ENCODE measurements at regions not wholly inside any gene's neighbourhood (a gene's known extent, or its start where the extent isn't known, plus 50 kb on each side); places are given as distances from the start of the nearest gene placed in this dataset.

DNA sequence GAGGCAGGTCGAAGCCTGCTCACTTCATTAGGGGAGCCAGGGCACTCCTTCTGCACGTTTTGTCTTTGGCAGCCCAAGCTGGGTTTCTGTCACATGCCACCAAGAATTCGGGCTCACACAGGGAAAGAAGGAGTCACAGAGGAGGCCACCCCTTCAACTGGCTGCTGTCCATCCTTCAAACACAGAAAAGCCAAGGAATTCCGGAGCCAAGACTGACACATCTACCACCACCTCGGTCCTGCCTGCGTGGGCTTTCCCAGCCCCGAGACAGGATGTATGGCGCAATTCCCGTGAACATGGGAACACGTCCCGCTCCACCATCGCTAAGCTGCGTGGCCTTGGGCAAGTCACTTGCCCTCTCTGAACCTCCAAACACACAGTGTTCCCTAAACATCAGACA lies 70.4 kb downstream of the NCOR2 start (continued):
- no peak for TF ChIP-seq ZNF423 (CRISPR knock-in tag; IDR thresholded peaks at IDR 0.05)
- TF ChIP-seq, protein P1, sequence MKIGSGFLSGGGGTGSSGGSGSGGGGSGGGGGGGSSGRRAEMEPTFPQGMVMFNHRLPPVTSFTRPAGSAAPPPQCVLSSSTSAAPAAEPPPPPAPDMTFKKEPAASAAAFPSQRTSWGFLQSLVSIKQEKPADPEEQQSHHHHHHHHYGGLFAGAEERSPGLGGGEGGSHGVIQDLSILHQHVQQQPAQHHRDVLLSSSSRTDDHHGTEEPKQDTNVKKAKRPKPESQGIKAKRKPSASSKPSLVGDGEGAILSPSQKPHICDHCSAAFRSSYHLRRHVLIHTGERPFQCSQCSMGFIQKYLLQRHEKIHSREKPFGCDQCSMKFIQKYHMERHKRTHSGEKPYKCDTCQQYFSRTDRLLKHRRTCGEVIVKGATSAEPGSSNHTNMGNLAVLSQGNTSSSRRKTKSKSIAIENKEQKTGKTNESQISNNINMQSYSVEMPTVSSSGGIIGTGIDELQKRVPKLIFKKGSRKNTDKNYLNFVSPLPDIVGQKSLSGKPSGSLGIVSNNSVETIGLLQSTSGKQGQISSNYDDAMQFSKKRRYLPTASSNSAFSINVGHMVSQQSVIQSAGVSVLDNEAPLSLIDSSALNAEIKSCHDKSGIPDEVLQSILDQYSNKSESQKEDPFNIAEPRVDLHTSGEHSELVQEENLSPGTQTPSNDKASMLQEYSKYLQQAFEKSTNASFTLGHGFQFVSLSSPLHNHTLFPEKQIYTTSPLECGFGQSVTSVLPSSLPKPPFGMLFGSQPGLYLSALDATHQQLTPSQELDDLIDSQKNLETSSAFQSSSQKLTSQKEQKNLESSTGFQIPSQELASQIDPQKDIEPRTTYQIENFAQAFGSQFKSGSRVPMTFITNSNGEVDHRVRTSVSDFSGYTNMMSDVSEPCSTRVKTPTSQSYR (CRISPR knock-in tag; IDR thresholded peaks at IDR 0.05): no peak

DNA sequence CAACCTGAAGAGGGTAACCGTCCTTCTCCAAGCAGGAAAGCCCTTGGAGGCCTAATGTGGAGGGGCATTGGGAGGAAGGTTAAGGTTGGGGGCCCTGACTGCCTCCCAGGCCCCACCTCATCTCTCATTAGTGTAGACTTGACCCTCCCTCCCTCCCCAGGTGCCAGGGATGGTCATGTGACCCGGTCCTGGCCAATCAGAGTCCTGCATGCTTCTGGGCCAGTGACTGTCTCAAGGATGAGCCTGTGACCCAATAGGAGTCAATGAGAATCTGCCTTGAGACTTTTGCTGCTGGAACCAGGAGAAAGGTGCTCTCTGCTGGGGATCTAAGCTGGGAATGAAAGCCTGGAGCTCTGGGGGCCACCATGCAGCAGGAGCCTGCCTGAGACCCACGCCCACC lies 70.8 kb downstream of the NCOR2 start:
- POLR2A ChIA-PET: no interaction called here
- no peak for DNase-seq (ENCODE audit: low spot score)
- Mint-ChIP-seq H3K4me3 (no peak overlapping the region), H3K9me3 (no peaks in the 10 kb centered on the region), H3K4me1 (peaks cover 43% of the 10 kb centered on the region), H3K27me3 (ENCODE audit: low read depth) (no peaks in the 10 kb centered on the region), H3K27ac (no peak overlapping the region), H3K36me3 (peaks cover 7% of the 10 kb centered on the region; the same call in 1 of the 2 replicates)
- ATAC-seq: no peak
- CTCF ChIA-PET: no interaction called here
- TF ChIP-seq TP53 (CRISPR knock-in tag; IDR thresholded peaks at IDR 0.05): no peak
- TF ChIP-seq RELA (CRISPR knock-in tag; IDR thresholded peaks at IDR 0.05; ENCODE audit: borderline replicate concordance): no peak
- TF ChIP-seq USF2 (CRISPR knock-in tag; IDR thresholded peaks at IDR 0.05): peak; percentile 84
- TF ChIP-seq JAZF1 (CRISPR knock-in tag; IDR thresholded peaks at IDR 0.05): no peak
- TF ChIP-seq, protein P2, sequence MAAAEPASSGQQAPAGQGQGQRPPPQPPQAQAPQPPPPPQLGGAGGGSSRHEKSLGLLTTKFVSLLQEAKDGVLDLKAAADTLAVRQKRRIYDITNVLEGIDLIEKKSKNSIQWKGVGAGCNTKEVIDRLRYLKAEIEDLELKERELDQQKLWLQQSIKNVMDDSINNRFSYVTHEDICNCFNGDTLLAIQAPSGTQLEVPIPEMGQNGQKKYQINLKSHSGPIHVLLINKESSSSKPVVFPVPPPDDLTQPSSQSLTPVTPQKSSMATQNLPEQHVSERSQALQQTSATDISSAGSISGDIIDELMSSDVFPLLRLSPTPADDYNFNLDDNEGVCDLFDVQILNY (CRISPR knock-in tag; IDR thresholded peaks at IDR 0.05): no peak
- TF ChIP-seq ETV6 (CRISPR knock-in tag; IDR thresholded peaks at IDR 0.05): no peak
- no peak for TF ChIP-seq FOXP1 (CRISPR knock-in tag; IDR thresholded peaks at IDR 0.05; ENCODE audit: borderline replicate concordance)
- TF ChIP-seq ZNF396 (CRISPR knock-in tag; IDR thresholded peaks at IDR 0.05; ENCODE audit: borderline replicate concordance): no peak
- TF ChIP-seq ATF3 (CRISPR knock-in tag; conservative IDR thresholded peaks at IDR 0.05): no peak
- no peak for TF ChIP-seq GABPB1 (CRISPR knock-in tag; IDR thresholded peaks at IDR 0.05)
- TF ChIP-seq, protein P3, sequence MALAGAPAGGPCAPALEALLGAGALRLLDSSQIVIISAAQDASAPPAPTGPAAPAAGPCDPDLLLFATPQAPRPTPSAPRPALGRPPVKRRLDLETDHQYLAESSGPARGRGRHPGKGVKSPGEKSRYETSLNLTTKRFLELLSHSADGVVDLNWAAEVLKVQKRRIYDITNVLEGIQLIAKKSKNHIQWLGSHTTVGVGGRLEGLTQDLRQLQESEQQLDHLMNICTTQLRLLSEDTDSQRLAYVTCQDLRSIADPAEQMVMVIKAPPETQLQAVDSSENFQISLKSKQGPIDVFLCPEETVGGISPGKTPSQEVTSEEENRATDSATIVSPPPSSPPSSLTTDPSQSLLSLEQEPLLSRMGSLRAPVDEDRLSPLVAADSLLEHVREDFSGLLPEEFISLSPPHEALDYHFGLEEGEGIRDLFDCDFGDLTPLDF (CRISPR knock-in tag; IDR thresholded peaks at IDR 0.05): no peak
- TF ChIP-seq NFYB (CRISPR knock-in tag; conservative IDR thresholded peaks at IDR 0.05; ENCODE audit: low read depth): 0 out of 2 replicates have a peak, but pooled peaks have one; percentile 35
- TF ChIP-seq, protein P4, sequence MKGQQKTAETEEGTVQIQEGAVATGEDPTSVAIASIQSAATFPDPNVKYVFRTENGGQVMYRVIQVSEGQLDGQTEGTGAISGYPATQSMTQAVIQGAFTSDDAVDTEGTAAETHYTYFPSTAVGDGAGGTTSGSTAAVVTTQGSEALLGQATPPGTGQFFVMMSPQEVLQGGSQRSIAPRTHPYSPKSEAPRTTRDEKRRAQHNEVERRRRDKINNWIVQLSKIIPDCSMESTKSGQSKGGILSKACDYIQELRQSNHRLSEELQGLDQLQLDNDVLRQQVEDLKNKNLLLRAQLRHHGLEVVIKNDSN (CRISPR knock-in tag; IDR thresholded peaks at IDR 0.05): peak; percentile 70
- no peak for TF ChIP-seq ZNF263 (CRISPR knock-in tag; IDR thresholded peaks at IDR 0.05; ENCODE audit: low read depth)

DNA sequence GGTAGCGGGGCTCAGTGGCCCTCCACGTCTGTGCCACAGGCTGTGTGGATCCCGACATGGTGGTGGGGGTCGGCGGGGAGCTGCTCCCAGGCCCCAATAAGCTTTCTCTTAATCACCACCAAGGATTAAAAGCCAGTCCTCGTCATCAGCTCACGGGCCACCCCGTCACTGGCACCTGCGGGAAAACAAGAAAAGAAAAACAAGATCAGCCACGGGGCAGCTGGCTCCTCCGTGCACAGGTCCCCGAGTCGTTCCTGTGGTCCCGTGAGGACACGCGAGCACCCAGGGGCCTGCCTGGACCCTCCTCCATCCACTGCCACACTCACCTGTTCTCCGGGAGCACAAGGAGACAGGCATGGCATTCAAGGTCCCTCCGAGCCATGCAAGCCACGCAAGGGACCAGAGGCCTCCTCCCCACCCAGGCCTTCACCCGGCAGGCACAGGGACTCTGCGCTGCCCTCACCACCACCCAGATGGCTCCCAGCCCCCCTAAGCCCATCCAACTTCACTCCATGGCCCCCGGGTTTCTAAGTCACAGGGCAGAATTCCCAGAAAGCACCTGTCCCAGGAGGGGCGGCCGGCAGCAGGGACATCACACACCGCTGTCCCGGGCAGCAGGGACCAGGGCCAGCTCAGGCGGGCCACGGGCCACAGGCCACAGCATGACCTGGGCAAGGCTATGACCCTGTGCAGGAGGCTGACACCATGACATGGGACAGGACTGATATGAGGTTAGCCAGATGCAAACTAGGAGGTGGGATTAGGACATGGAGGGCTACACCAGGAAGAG lies 72.0 kb downstream of the NCOR2 start:
- CTCF ChIA-PET: no interaction called here
- POLR2A ChIA-PET: no interaction called here
- DNase-seq (ENCODE audit: low spot score) (no peak), ATAC-seq (no peak)
- H3K9me3 Mint-ChIP-seq: no peaks in the 10 kb centered on the region
- no peak overlapping the region for H3K27ac Mint-ChIP-seq
- H3K4me1 Mint-ChIP-seq: peaks cover 31% of the 10 kb centered on the region
- H3K27me3 Mint-ChIP-seq (ENCODE audit: low read depth): no peaks in the 10 kb centered on the region
- H3K4me3 Mint-ChIP-seq: no peak overlapping the region
- H3K36me3 Mint-ChIP-seq: peaks cover 7% of the 10 kb centered on the region; the same call in 1 of the 2 replicates
- TF ChIP-seq ZNF423 (CRISPR knock-in tag; IDR thresholded peaks at IDR 0.05) (no peak), MXD4 (CRISPR knock-in tag; IDR thresholded peaks at IDR 0.05; ENCODE audit: borderline replicate concordance) (no peak), NFATC4 (CRISPR knock-in tag; IDR thresholded peaks at IDR 0.05) (no peak), ZBTB21 (CRISPR knock-in tag; IDR thresholded peaks at IDR 0.05; ENCODE audit: borderline replicate concordance) (no peak), CTCF (IDR thresholded peaks at IDR 0.05) (no peak)
- TF ChIP-seq, protein P5, sequence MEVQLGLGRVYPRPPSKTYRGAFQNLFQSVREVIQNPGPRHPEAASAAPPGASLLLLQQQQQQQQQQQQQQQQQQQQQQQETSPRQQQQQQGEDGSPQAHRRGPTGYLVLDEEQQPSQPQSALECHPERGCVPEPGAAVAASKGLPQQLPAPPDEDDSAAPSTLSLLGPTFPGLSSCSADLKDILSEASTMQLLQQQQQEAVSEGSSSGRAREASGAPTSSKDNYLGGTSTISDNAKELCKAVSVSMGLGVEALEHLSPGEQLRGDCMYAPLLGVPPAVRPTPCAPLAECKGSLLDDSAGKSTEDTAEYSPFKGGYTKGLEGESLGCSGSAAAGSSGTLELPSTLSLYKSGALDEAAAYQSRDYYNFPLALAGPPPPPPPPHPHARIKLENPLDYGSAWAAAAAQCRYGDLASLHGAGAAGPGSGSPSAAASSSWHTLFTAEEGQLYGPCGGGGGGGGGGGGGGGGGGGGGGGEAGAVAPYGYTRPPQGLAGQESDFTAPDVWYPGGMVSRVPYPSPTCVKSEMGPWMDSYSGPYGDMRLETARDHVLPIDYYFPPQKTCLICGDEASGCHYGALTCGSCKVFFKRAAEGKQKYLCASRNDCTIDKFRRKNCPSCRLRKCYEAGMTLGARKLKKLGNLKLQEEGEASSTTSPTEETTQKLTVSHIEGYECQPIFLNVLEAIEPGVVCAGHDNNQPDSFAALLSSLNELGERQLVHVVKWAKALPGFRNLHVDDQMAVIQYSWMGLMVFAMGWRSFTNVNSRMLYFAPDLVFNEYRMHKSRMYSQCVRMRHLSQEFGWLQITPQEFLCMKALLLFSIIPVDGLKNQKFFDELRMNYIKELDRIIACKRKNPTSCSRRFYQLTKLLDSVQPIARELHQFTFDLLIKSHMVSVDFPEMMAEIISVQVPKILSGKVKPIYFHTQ (CRISPR knock-in tag; IDR thresholded peaks at IDR 0.05): no peak

Data from WTC11 (cell line).